A549 (cell line): ENCODE measurements at regions not wholly inside any gene's neighbourhood (a gene's known extent, or its start where the extent isn't known, plus 50 kb on each side); places are given as distances from the start of the nearest gene placed in this dataset.

ENCODE experiments used
- ATAC-seq, 2 experiments: fragments of 200-7000 bp in 1 of 2; fragments of >200 bp in 1 of 2; cut with Nextera tagmentation in 1 of 2; cut with Tn5 transposase in 1 of 2; 3 replicates each; pipeline versions ENCODE4 v1.8.0 to v1.9.1; 2018 to 2020; ENCODE audit warnings: mild to moderate bottlenecking in 1 of 2, moderate library complexity in 1 of 2
- CTCF ChIA-PET: fragments of 300-600 bp; sonication (Branson Sonifier 250); formaldehyde crosslinking; extraction: SDS; loops from one replicate; lab custom pipeline; 2021; ENCODE audit warnings: antibody characterized with exemption, inconsistent platforms; lab: Yijun Ruan, JAX
- POLR2A ChIA-PET: fragments of 350-600 bp; formaldehyde crosslinking; extraction: SDS; loops from one replicate; lab custom pipeline; 2021; ENCODE audit warnings: antibody characterized with exemption, inconsistent platforms; lab: Yijun Ruan, JAX
- DNase-seq, 2 experiments: peaks; one replicate each; pipeline versions ENCODE4 v3.0.0 to v3.0.0-alpha.2; 2011 to 2016; ENCODE audit warnings: low read depth in 1 of 2, low spot score in 1 of 2
- FAIRE-seq: peaks from 2 replicates; lab custom pipeline; 2011; peaks lifted over from hg19 to GRCh38; lab: Jason Lieb, UNC
- H3K27ac ChIP-seq, 2 experiments: fragments of >200 bp; sonication (Bioruptor Twin); formaldehyde crosslinking; 3 replicates each; pipeline ENCODE4 v1.5.1; 2016 to 2017
- H3K4me1 ChIP-seq: fragments of >200 bp; sonication (Bioruptor Twin); formaldehyde crosslinking; 3 replicates; pipeline ENCODE4 v1.6.1; 2016
- H3K4me2 ChIP-seq: fragments of >200 bp; sonication (Bioruptor Twin); formaldehyde crosslinking; 3 replicates; pipeline ENCODE4 v1.6.1; 2016
- H3K4me3 ChIP-seq: fragments of >200 bp; sonication (Bioruptor Twin); formaldehyde crosslinking; 3 replicates; pipeline ENCODE4 v1.5.1; 2016
- H3K9me3 ChIP-seq: fragments of >200 bp; sonication (Bioruptor Twin); formaldehyde crosslinking; 3 replicates; pipeline ENCODE4 v1.6.1; 2016
- CBX2 ChIP-seq: fragments of 200-600 bp; sonication (generic); IDR thresholded peaks from 2 replicates; pipeline ENCODE4 v1.6.1; 2016; ENCODE audit warnings: low read depth, mild to moderate bottlenecking, borderline replicate concordance
- CEBPB ChIP-seq, 2 experiments: fragments of >200 bp in 1 of 2; sonication (Bioruptor Twin) in 1 of 2; formaldehyde crosslinking in 1 of 2; IDR thresholded peaks; 2 replicates each; pipeline ENCODE4 v1.6.1; 2012 to 2016
- EHMT2 ChIP-seq: fragments of 200-600 bp; sonication (generic); IDR thresholded peaks from 2 replicates; pipeline ENCODE4 v1.6.1; 2016; ENCODE audit warnings: antibody characterized with exemption, low read depth, mild to moderate bottlenecking, moderate library complexity
- EP300 ChIP-seq, 2 experiments: fragments of >200 bp; sonication (Bioruptor Twin); formaldehyde crosslinking; IDR thresholded peaks; 2 replicates in 1 of 2; 3 replicates in 1 of 2; pipeline ENCODE4 v1.6.1; 2016 to 2017
- FOSB ChIP-seq: fragments of 250-450 bp; sonication (Bioruptor Pico); IDR thresholded peaks from 2 replicates; pipeline ENCODE4 v1.5.0; 2020; ENCODE audit warnings: mild to moderate bottlenecking, moderate library complexity
- FOSL2 ChIP-seq, 2 experiments: fragments of 450-650 bp in 1 of 2; fragments of >200 bp in 1 of 2; sonication (Bioruptor Twin) in 1 of 2; formaldehyde crosslinking; IDR thresholded peaks; 2 replicates each; pipeline versions ENCODE4 v1.5.0 to v1.6.1; 2016 to 2020; ENCODE audit warnings: mild to moderate bottlenecking in 1 of 2, moderate library complexity in 1 of 2
- FOXS1 ChIP-seq: fragments of 250-450 bp; sonication (Bioruptor Pico); IDR thresholded peaks from 2 replicates; pipeline ENCODE4 v1.5.0; 2020; ENCODE audit warnings: mild to moderate bottlenecking, moderate library complexity
- GATA3 ChIP-seq: IDR thresholded peaks from 2 replicates; pipeline ENCODE4 v1.6.1; 2012; ENCODE audit warnings: borderline replicate concordance
- HOXA7 ChIP-seq: fragments of 250-450 bp; sonication (Bioruptor Pico); IDR thresholded peaks from 2 replicates; pipeline ENCODE4 v1.5.0; 2020; ENCODE audit warnings: mild to moderate bottlenecking, moderate library complexity
- JUN ChIP-seq, 2 experiments: fragments of >200 bp; sonication (Bioruptor Twin); formaldehyde crosslinking; IDR thresholded peaks; 2 replicates in 1 of 2; 3 replicates in 1 of 2; pipeline ENCODE4 v1.6.1; 2016 to 2017
- KDM1A ChIP-seq: fragments of 200-600 bp; sonication (generic); IDR thresholded peaks from 2 replicates; pipeline ENCODE4 v1.6.1; 2016; ENCODE audit warnings: low read depth, mild to moderate bottlenecking
- KDM5A ChIP-seq: fragments of 200-600 bp; sonication (generic); IDR thresholded peaks from 2 replicates; pipeline ENCODE4 v1.6.1; 2016; ENCODE audit warnings: antibody characterized with exemption, mild to moderate bottlenecking
- MAFK ChIP-seq: fragments of 450-650 bp; IDR thresholded peaks from 2 replicates; pipeline ENCODE4 v1.6.1; 2014; ENCODE audit not compliant: partially characterized antibody
- NFE2L2 ChIP-seq: fragments of 150-350 bp; conservative IDR thresholded peaks from 2 replicates; pipeline ENCODE4 v1.6.1; 2014; ENCODE audit warnings: low read length
- PHF8 ChIP-seq: fragments of 200-600 bp; sonication (generic); IDR thresholded peaks from 2 replicates; pipeline ENCODE4 v1.6.1; 2016; ENCODE audit warnings: low read depth, mild to moderate bottlenecking, antibody characterized with exemption, moderate library complexity, borderline replicate concordance
- POLR2AphosphoS2 ChIP-seq: conservative IDR thresholded peaks from 2 replicates; pipeline ENCODE4 v1.6.1; 2012; ENCODE audit warnings: low read length, improper control_type of control experiment, inconsistent platforms
- RCOR1 ChIP-seq: fragments of 150-350 bp; IDR thresholded peaks from 2 replicates; pipeline ENCODE4 v1.6.1; 2014; ENCODE audit warnings: antibody characterized with exemption, low read length, low read depth
- SMC3 ChIP-seq: fragments of >200 bp; sonication (Bioruptor Twin); formaldehyde crosslinking; IDR thresholded peaks from 3 replicates; pipeline ENCODE4 v1.6.1; 2018; ENCODE audit warnings: inconsistent platforms
- SREBF2 ChIP-seq: fragments of 450-650 bp; IDR thresholded peaks from 2 replicates; pipeline ENCODE4 v1.6.1; 2014; ENCODE audit warnings: mild to moderate bottlenecking, moderate library complexity
- ZC3H11A ChIP-seq: fragments of 450-650 bp; IDR thresholded peaks from 2 replicates; pipeline ENCODE4 v1.6.1; 2014; ENCODE audit warnings: antibody characterized with exemption, mild to moderate bottlenecking
- ZSCAN20 ChIP-seq: fragments of 250-450 bp; sonication (Bioruptor Pico); IDR thresholded peaks from 2 replicates; pipeline ENCODE4 v1.8.0; 2022; ENCODE audit warnings: mild to moderate bottlenecking, moderate library complexity
- WGBS: methylation state at CpG from one replicate; pipeline ENCODE4 v1.1.6; 2017; ENCODE audit errors: missing lambda C conversion rate; 5-methylcytosine and 5-hydroxymethylcytosine counted together
- TF ChIP-seq, protein P1 (sequence below): fragments of 450-650 bp; IDR thresholded peaks from 2 replicates; pipeline ENCODE4 v1.6.1; 2014; ENCODE audit warnings: antibody characterized with exemption
- TF ChIP-seq, protein P2 (sequence below): fragments of 250-450 bp; sonication (Bioruptor Pico); IDR thresholded peaks from 2 replicates; pipeline ENCODE4 v1.5.0; 2020; ENCODE audit warnings: low read depth, mild to moderate bottlenecking, moderate library complexity
- TF ChIP-seq, protein P3 (sequence below): fragments of 150-350 bp; IDR thresholded peaks from 2 replicates; pipeline ENCODE4 v1.6.1; 2014; ENCODE audit warnings: low read depth, mild to moderate bottlenecking, low read length
- TF ChIP-seq, protein P4 (sequence below): fragments of >200 bp; sonication (Bioruptor Twin); formaldehyde crosslinking; IDR thresholded peaks from 2 replicates; pipeline ENCODE4 v1.6.1; 2016

DNA sequence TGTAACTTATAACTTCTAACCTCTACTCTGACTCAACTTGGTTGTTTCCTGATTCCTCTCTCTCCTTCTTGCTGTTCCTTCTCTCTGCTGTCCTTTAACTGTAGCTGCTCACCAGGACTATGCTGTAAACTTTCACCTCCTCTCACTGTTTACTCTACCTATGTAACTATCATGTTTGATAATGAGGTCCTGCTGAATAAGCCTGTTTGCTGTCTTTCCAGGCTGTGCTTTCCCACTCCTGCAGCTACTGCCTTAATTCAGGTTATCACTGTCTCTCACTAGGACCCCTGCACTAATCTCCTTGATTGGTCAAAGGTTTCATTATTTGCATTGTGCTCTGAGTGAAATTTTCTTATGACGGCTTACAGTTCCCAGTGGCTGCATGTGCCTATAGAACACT, 633.9 kb upstream of the PTBP2 start:
- Histone ChIP-seq H3K9me3 (no peaks in the 10 kb centered on the region), H3K4me2 (no peak overlapping the region), H3K4me1 (no peaks in the 10 kb centered on the region), H3K4me3 (no peak overlapping the region), H3K27ac (no peak overlapping the region)
- ChIA-PET POLR2A (no interaction called here), CTCF (interaction anchor here (0.7 kb wide), 1 partner anchor 13 kb away, joined by 3 read pairs; no protein-coding TSS in a partner anchor)
- WGBS: 0% methylated on average over 1 of the region's 1 CpG
- DNase-seq (no peak), ATAC-seq (no peak), FAIRE-seq (no peak)
- no peak for TF ChIP-seq SMC3
- TF ChIP-seq SREBF2: no peak
- no peak for TF ChIP-seq ZC3H11A
- no peak for TF ChIP-seq FOSB (CRISPR knock-in tag)
- no peak for TF ChIP-seq GATA3
- no peak for TF ChIP-seq NFE2L2
- TF ChIP-seq, protein P1, sequence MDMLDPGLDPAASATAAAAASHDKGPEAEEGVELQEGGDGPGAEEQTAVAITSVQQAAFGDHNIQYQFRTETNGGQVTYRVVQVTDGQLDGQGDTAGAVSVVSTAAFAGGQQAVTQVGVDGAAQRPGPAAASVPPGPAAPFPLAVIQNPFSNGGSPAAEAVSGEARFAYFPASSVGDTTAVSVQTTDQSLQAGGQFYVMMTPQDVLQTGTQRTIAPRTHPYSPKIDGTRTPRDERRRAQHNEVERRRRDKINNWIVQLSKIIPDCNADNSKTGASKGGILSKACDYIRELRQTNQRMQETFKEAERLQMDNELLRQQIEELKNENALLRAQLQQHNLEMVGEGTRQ: no peak
- no peak for TF ChIP-seq PHF8
- TF ChIP-seq FOSL2 (IDR thresholded peaks at IDR 0.05): no peak
- no peak for TF ChIP-seq FOSL2 (CRISPR knock-in tag; IDR thresholded peaks at IDR 0.05)
- TF ChIP-seq EP300 (IDR thresholded peaks at IDR 0.05): no peak
- TF ChIP-seq HOXA7 (CRISPR knock-in tag): no peak
- TF ChIP-seq, protein P2, sequence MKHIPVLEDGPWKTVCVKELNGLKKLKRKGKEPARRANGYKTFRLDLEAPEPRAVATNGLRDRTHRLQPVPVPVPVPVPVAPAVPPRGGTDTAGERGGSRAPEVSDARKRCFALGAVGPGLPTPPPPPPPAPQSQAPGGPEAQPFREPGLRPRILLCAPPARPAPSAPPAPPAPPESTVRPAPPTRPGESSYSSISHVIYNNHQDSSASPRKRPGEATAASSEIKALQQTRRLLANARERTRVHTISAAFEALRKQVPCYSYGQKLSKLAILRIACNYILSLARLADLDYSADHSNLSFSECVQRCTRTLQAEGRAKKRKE (CRISPR knock-in tag): no peak
- no peak for TF ChIP-seq POLR2AphosphoS2

DNA sequence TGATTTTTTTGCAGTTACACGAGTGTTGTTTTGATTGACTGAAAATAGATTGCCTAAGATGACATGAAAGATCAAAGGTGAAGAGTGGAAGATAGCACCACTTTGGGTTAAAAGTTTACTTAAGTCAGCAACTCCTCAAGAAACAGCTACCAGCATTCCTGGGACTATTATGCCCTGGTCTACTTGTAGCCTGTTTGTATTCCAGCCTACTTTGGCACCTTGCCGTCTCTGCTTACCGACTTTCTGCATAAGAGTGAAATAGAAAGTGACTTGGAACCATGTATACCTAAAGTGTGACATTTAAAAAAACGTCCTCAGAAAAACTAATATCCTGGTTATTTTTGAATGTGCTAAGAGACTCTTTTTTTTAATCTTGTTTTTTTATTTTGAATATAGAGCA, 631.5 kb upstream of the PTBP2 start:
- Histone ChIP-seq H3K4me1 (no peaks in the 10 kb centered on the region), H3K9me3 (no peaks in the 10 kb centered on the region), H3K4me3 (no peak overlapping the region), H3K4me2 (no peak overlapping the region), H3K27ac (no peak overlapping the region)
- no peak for FAIRE-seq
- CTCF ChIA-PET: no interaction called here
- WGBS: under 1% methylated on average over 4 of the region's 4 CpGs
- ATAC-seq: no peak
- DNase-seq: no peak
- TF ChIP-seq KDM1A (no peak), ZSCAN20 (no peak), FOXS1 (CRISPR knock-in tag) (no peak), MAFK (no peak), RCOR1 (no peak), FOSB (CRISPR knock-in tag) (no peak), KDM5A (no peak), SMC3 (no peak), PHF8 (no peak), SREBF2 (no peak), CBX2 (no peak), JUN (IDR thresholded peaks at IDR 0.05) (no peak), NFE2L2 (no peak), CEBPB (IDR thresholded peaks at IDR 0.05) (no peak), EHMT2 (no peak)
- TF ChIP-seq, protein P2 (CRISPR knock-in tag): no peak
- TF ChIP-seq, protein P3, sequence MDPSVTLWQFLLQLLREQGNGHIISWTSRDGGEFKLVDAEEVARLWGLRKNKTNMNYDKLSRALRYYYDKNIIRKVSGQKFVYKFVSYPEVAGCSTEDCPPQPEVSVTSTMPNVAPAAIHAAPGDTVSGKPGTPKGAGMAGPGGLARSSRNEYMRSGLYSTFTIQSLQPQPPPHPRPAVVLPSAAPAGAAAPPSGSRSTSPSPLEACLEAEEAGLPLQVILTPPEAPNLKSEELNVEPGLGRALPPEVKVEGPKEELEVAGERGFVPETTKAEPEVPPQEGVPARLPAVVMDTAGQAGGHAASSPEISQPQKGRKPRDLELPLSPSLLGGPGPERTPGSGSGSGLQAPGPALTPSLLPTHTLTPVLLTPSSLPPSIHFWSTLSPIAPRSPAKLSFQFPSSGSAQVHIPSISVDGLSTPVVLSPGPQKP: no peak
- TF ChIP-seq, protein P1: no peak
- TF ChIP-seq, protein P4, sequence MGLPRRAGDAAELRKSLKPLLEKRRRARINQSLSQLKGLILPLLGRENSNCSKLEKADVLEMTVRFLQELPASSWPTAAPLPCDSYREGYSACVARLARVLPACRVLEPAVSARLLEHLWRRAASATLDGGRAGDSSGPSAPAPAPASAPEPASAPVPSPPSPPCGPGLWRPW: no peak
- POLR2A ChIA-PET: no interaction called here
